NCI-H82 (cell line): ENCODE measurements at regions not wholly inside any gene's neighbourhood (a gene's known extent, or its start where the extent isn't known, plus 50 kb on each side); places are given as distances from the start of the nearest gene placed in this dataset.

ENCODE experiments used
- DNase-seq: peaks from one replicate; lab custom pipeline; 2025; lab: John Stamatoyannopoulos, UW

- peak; percentile 23 for DNase-seq
These were observed 366.3 kb upstream of the ESRRG start for GRCh38 chr1:217089361-217090014.

GRCh38 chr1:217088521-217089284 lies 365.5 kb upstream of the ESRRG start:
- DNase-seq: no peak

GRCh38 chr1:217088011-217088410 lies 364.8 kb upstream of the ESRRG start:
- DNase-seq: no peak

- DNase-seq: no peak
These were observed 356.4 kb upstream of the ESRRG start for GRCh38 chr1:217079584-217079983.

GRCh38 chr1:217078959-217079358 lies 355.7 kb upstream of the ESRRG start:
- no peak for DNase-seq

GRCh38 chr1:217078078-217078690 lies 355.0 kb upstream of the ESRRG start:
- DNase-seq: no peak

- no peak for DNase-seq
These were observed 354.2 kb upstream of the ESRRG start for GRCh38 chr1:217077426-217077825.

- no peak for DNase-seq
These were observed 353.7 kb upstream of the ESRRG start for GRCh38 chr1:217076902-217077301.

- DNase-seq: no peak
These were observed 349.7 kb upstream of the ESRRG start for GRCh38 chr1:217072926-217073325.

- DNase-seq: no peak
These were observed 344.4 kb upstream of the ESRRG start for GRCh38 chr1:217067642-217068041.

GRCh38 chr1:217066794-217067193 lies 343.6 kb upstream of the ESRRG start:
- DNase-seq: no peak

- no peak for DNase-seq
These were observed 340.1 kb upstream of the ESRRG start for GRCh38 chr1:217063172-217063908.

GRCh38 chr1:217062586-217062985 lies 339.4 kb upstream of the ESRRG start:
- no peak for DNase-seq

- peak; percentile 14 for DNase-seq
These were observed 336.2 kb upstream of the ESRRG start for GRCh38 chr1:217059401-217059800.

GRCh38 chr1:217053676-217054075 lies 330.4 kb upstream of the ESRRG start:
- DNase-seq: no peak

GRCh38 chr1:217052626-217053025 lies 329.4 kb upstream of the ESRRG start:
- DNase-seq: no peak

GRCh38 chr1:217052196-217052595 lies 329.0 kb upstream of the ESRRG start:
- no peak for DNase-seq

GRCh38 chr1:217049721-217050120 lies 326.5 kb upstream of the ESRRG start:
- no peak for DNase-seq

- no peak for DNase-seq
These were observed 325.9 kb upstream of the ESRRG start for GRCh38 chr1:217049081-217049480.

GRCh38 chr1:217048104-217048707 lies 325.0 kb upstream of the ESRRG start:
- DNase-seq: peak; percentile 64

GRCh38 chr1:217040711-217041455 lies 317.7 kb upstream of the ESRRG start:
- DNase-seq: peak; percentile 34
